Natural killer cell (primary cell): ENCODE measurements at regions not wholly inside any gene's neighbourhood (a gene's known extent, or its start where the extent isn't known, plus 50 kb on each side); places are given as distances from the start of the nearest gene placed in this dataset.

Experiments used
- ATAC-seq, 3 donors: fragments of 150-1000 bp in 2 of 3; fragments of 200-7000 bp in 1 of 3; cut with Tn5 transposase; 1 replicate in 1 of 3; 2 replicates in 2 of 3; pipeline ENCODE4 v1.10.0; 2021; ENCODE audit warnings: mild to moderate bottlenecking in 2 of 3, moderate library complexity in 2 of 3
- DNase-seq, 2 donors: peaks; one replicate each; pipeline versions ENCODE4 v3.0.0 to v3.0.0-alpha.2; 2013 to 2021; ENCODE audit warnings: mixed read lengths in 1 of 2
- H3K27ac ChIP-seq: one replicate; pipeline ENCODE4 v1.5.1; 2013; ENCODE audit warnings: mild to moderate bottlenecking, low read length
- H3K27me3 ChIP-seq: one replicate; pipeline ENCODE4 v1.6.1; 2013; ENCODE audit warnings: low read length; ENCODE audit not compliant: control insufficient read depth, insufficient read depth
- H3K36me3 ChIP-seq: one replicate; pipeline ENCODE4 v1.6.1; 2013; ENCODE audit warnings: low read length; ENCODE audit not compliant: control insufficient read depth, insufficient read depth
- H3K4me1 ChIP-seq: one replicate; pipeline ENCODE4 v1.6.1; 2013; ENCODE audit warnings: low read length; ENCODE audit not compliant: control insufficient read depth, insufficient read depth
- H3K4me3 ChIP-seq: one replicate; pipeline ENCODE4 v1.5.1; 2013; ENCODE audit warnings: low read length
- H3K9me3 ChIP-seq: one replicate; pipeline ENCODE4 v1.6.1; 2013; ENCODE audit warnings: low read length; ENCODE audit not compliant: control insufficient read depth, insufficient read depth
- H3K27ac Mint-ChIP-seq, 2 donors: one replicate each; pipeline ENCODE4 v1.8.0; 2022; ENCODE audit warnings: mild to moderate bottlenecking in 2 of 2, mixed read lengths in 2 of 2, moderate library complexity in 1 of 2
- H3K27me3 Mint-ChIP-seq, 2 donors: one replicate each; pipeline ENCODE4 v1.8.0; 2022; ENCODE audit warnings: low read depth in 2 of 2, mixed read lengths in 2 of 2
- H3K36me3 Mint-ChIP-seq: one replicate; pipeline ENCODE4 v1.8.0; 2022; ENCODE audit warnings: mixed read lengths
- H3K4me1 Mint-ChIP-seq, 2 donors: one replicate each; pipeline ENCODE4 v1.8.0; 2022; ENCODE audit warnings: mixed read lengths in 2 of 2
- H3K4me3 Mint-ChIP-seq: one replicate; pipeline ENCODE4 v1.8.0; 2022; ENCODE audit warnings: mild to moderate bottlenecking, moderate library complexity, mixed read lengths
- H3K9me3 Mint-ChIP-seq, 2 donors: one replicate each; pipeline ENCODE4 v1.8.0; 2022; ENCODE audit warnings: mixed read lengths in 2 of 2
- WGBS: methylation state at CpG from one replicate; pipeline ENCODE4 v1.1.7; 2013; ENCODE audit warnings: missing lambda C conversion rate; ENCODE audit not compliant: insufficient coverage; 5-methylcytosine and 5-hydroxymethylcytosine counted together
- intact Hi-C: fragments of 100-400 bp; cut with micrococcal nuclease; formaldehyde crosslinking; loops from one replicate; pipeline ENCODE4 v1.14.2; 2022
- TF ChIP-seq, protein P1 (sequence below): fragments of 200-600 bp; IDR thresholded peaks from one replicate; pipeline ENCODE4 v1.8.0; 2022; ENCODE audit warnings: antibody characterized with exemption

DNA sequence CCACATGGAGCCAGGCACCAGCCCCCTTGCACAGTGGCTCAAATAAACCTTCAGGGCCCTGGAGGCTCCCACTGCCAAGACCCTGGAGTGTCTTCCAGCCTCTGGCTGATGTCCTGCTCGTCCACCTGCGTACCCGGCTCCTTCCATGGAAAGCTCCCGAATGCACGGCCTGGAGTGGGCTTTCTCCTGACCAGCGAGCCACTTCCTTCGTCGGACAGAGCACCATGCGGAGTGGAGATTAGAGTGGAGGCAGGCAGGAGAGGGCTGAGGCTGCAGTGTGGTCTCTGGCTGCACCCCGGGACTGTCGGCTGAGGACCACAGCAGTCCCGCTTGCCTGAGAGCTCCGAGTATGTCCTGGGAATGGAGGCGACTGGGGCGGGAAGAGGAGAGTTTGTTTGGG is 93.7 kb upstream of the SFSWAP start:
- Mint-ChIP-seq H3K4me1 (peaks cover 0 to 7% of the 10 kb centered on the region in 2 donors), H3K27me3 (peaks cover 10 to 11% of the 10 kb centered on the region in 2 donors), H3K4me3 (no peak overlapping the region), H3K27ac (no peak overlapping the region), H3K36me3 (no peaks in the 10 kb centered on the region), H3K9me3 (no peaks in the 10 kb centered on the region)
- no peak for ATAC-seq
- 91% methylated on average over 15 of the region's 15 CpGs for WGBS
- Histone ChIP-seq H3K4me3 (no peak overlapping the region), H3K9me3 (no peaks in the 10 kb centered on the region), H3K4me1 (no peaks in the 10 kb centered on the region), H3K27ac (no peak overlapping the region), H3K36me3 (no peaks in the 10 kb centered on the region), H3K27me3 (no peaks in the 10 kb centered on the region)
- TF ChIP-seq, protein P1, sequence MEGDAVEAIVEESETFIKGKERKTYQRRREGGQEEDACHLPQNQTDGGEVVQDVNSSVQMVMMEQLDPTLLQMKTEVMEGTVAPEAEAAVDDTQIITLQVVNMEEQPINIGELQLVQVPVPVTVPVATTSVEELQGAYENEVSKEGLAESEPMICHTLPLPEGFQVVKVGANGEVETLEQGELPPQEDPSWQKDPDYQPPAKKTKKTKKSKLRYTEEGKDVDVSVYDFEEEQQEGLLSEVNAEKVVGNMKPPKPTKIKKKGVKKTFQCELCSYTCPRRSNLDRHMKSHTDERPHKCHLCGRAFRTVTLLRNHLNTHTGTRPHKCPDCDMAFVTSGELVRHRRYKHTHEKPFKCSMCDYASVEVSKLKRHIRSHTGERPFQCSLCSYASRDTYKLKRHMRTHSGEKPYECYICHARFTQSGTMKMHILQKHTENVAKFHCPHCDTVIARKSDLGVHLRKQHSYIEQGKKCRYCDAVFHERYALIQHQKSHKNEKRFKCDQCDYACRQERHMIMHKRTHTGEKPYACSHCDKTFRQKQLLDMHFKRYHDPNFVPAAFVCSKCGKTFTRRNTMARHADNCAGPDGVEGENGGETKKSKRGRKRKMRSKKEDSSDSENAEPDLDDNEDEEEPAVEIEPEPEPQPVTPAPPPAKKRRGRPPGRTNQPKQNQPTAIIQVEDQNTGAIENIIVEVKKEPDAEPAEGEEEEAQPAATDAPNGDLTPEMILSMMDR, result no peak
- intact Hi-C loops, result no loop called here
- DNase-seq, result no peak

DNA sequence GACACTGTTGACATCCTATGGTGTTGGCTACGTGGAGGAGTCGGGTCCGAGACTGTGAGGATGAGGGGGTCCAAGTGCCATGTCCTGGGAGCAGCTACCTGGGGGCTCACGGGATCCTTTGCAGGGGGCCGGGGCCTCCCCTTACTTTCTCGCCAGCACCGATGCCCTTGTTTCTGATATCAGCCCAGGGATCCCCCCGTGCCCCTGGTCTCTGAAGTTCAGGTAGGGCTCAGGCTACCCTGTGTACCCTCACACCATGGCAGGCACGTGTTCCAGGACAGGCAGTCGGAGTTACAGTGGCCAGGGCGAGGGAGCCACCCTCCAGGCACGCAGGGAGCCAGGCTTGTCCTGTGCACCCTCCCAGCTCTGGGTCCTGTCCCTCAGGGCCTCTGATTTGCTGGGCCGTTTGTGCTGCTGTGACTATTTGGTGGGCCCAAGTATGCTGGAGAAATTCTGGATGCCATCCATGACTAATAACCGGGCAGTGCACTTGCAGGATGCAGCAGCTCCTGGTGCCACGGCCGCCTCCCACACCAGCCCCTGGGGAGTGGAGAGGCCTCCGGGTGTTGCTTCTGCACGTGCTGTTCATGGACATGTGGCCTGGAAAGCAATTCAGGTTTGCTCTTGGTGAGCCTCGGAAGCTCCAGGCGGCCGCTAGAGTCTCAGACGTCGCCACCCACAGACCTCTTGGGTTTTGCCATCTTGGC is 93.1 kb upstream of the SFSWAP start:
- Histone ChIP-seq H3K27ac (no peak overlapping the region), H3K27me3 (no peaks in the 10 kb centered on the region), H3K9me3 (no peaks in the 10 kb centered on the region), H3K4me3 (no peak overlapping the region), H3K4me1 (no peaks in the 10 kb centered on the region), H3K36me3 (no peaks in the 10 kb centered on the region)
- TF ChIP-seq, protein P1, result no peak
- Mint-ChIP-seq H3K27ac (no peak overlapping the region), H3K9me3 (no peaks in the 10 kb centered on the region), H3K4me3 (no peak overlapping the region), H3K36me3 (no peaks in the 10 kb centered on the region), H3K4me1 (peaks cover 0 to 7% of the 10 kb centered on the region in 2 donors), H3K27me3 (peaks cover 10 to 11% of the 10 kb centered on the region in 2 donors)
- intact Hi-C loops, result no loop called here
- ATAC-seq, result no peak
- no peak for DNase-seq
- 79% methylated on average over 23 of the region's 23 CpGs for WGBS

- H3K4me3 Mint-ChIP-seq, result no peak overlapping the region
- no peak for DNase-seq
- no peak overlapping the region for H3K27ac Mint-ChIP-seq
- peaks cover 10 to 11% of the 10 kb centered on the region in 2 donors for H3K27me3 Mint-ChIP-seq
- Histone ChIP-seq H3K9me3 (no peaks in the 10 kb centered on the region), H3K27ac (no peak overlapping the region), H3K27me3 (no peaks in the 10 kb centered on the region), H3K36me3 (no peaks in the 10 kb centered on the region), H3K4me1 (no peaks in the 10 kb centered on the region), H3K4me3 (no peak overlapping the region)
- H3K4me1 Mint-ChIP-seq, result peaks cover 0 to 7% of the 10 kb centered on the region in 2 donors
- no peak for ATAC-seq
- WGBS, result 35% methylated on average over 14 of the region's 14 CpGs
- no peaks in the 10 kb centered on the region for H3K36me3 Mint-ChIP-seq
- TF ChIP-seq, protein P1, result no peak
- no peaks in the 10 kb centered on the region for H3K9me3 Mint-ChIP-seq
- intact Hi-C loops, result no loop called here
These were observed 92.6 kb upstream of the SFSWAP start for GRCh38 chr12:131618303-131618658.

GRCh38 chr12:131618701-131619100 is 92.2 kb upstream of the SFSWAP start:
- ATAC-seq (no peak), DNase-seq (no peak)
- Histone ChIP-seq H3K4me3 (no peak overlapping the region), H3K4me1 (peaks cover 3% of the 10 kb centered on the region), H3K27me3 (no peaks in the 10 kb centered on the region), H3K9me3 (no peaks in the 10 kb centered on the region), H3K27ac (no peak overlapping the region), H3K36me3 (no peaks in the 10 kb centered on the region)
- intact Hi-C loops, result no loop called here
- Mint-ChIP-seq H3K4me1 (peaks cover 0 to 7% of the 10 kb centered on the region in 2 donors), H3K36me3 (no peaks in the 10 kb centered on the region), H3K4me3 (no peak overlapping the region), H3K9me3 (no peaks in the 10 kb centered on the region), H3K27ac (no peak overlapping the region), H3K27me3 (peaks cover 10 to 11% of the 10 kb centered on the region in 2 donors)
- TF ChIP-seq, protein P1, result no peak
- 72% methylated on average over 6 of the region's 6 CpGs for WGBS
